HEK293T (cell line): ENCODE measurements at regions not wholly inside any gene's neighbourhood (a gene's known extent, or its start where the extent isn't known, plus 50 kb on each side); places are given as distances from the start of the nearest gene placed in this dataset.

Source experiments
- CTCF ChIA-PET: fragments of 350-600 bp; formaldehyde crosslinking; extraction: SDS; loops from one replicate; lab custom pipeline; 2021; ENCODE audit warnings: antibody characterized with exemption, inconsistent platforms; lab: Yijun Ruan, JAX
- POLR2A ChIA-PET: fragments of 350-600 bp; formaldehyde crosslinking; extraction: SDS; loops from one replicate; lab custom pipeline; 2020; ENCODE audit warnings: antibody characterized with exemption, inconsistent platforms; lab: Yijun Ruan, JAX
- DNase-seq: peaks from one replicate; pipeline ENCODE4 v3.0.0; 2012; ENCODE audit warnings: mixed read lengths; ENCODE audit errors: extremely low spot score
- ARNT ChIP-seq: fragments of 450-650 bp; IDR thresholded peaks from 2 replicates; pipeline ENCODE4 v1.6.1; 2017; ENCODE audit warnings: mild to moderate bottlenecking
- BHLHE40 ChIP-seq: fragments of 450-650 bp; IDR thresholded peaks from 2 replicates; pipeline ENCODE4 v1.6.1; 2016; ENCODE audit warnings: mild to moderate bottlenecking, moderate library complexity, borderline replicate concordance
- CTBP1 ChIP-seq: fragments of 450-650 bp; IDR thresholded peaks from 2 replicates; pipeline ENCODE4 v1.6.1; 2016; ENCODE audit warnings: borderline replicate concordance
- ELF4 ChIP-seq: fragments of 450-650 bp; IDR thresholded peaks from 2 replicates; pipeline ENCODE4 v1.6.1; 2017; ENCODE audit warnings: antibody characterized with exemption
- FOXA1 ChIP-seq: fragments of 450-650 bp; IDR thresholded peaks from 2 replicates; pipeline ENCODE4 v1.6.1; 2016; ENCODE audit warnings: mild to moderate bottlenecking
- FOXK2 ChIP-seq: fragments of 450-650 bp; IDR thresholded peaks from 2 replicates; pipeline ENCODE4 v1.6.1; 2016; ENCODE audit warnings: mild to moderate bottlenecking
- FOXM1 ChIP-seq: fragments of 450-650 bp; IDR thresholded peaks from 2 replicates; pipeline ENCODE4 v1.6.1; 2017; ENCODE audit warnings: mild to moderate bottlenecking, borderline replicate concordance
- HDGF ChIP-seq: fragments of 450-650 bp; IDR thresholded peaks from 2 replicates; pipeline ENCODE4 v1.6.1; 2017; ENCODE audit warnings: antibody characterized with exemption, borderline replicate concordance
- L3MBTL2 ChIP-seq: fragments of 450-650 bp; conservative IDR thresholded peaks from 2 replicates; pipeline ENCODE4 v1.6.1; 2016; ENCODE audit warnings: mild to moderate bottlenecking
- LEF1 ChIP-seq: fragments of 450-650 bp; IDR thresholded peaks from 2 replicates; pipeline ENCODE4 v1.6.1; 2017; ENCODE audit warnings: mild to moderate bottlenecking, borderline replicate concordance
- NFRKB ChIP-seq: fragments of 450-650 bp; IDR thresholded peaks from 2 replicates; pipeline ENCODE4 v1.6.1; 2016; ENCODE audit warnings: mild to moderate bottlenecking, moderate library complexity
- PKNOX1 ChIP-seq: fragments of 450-650 bp; IDR thresholded peaks from 2 replicates; pipeline ENCODE4 v1.6.1; 2016
- SP1 ChIP-seq: fragments of 450-650 bp; IDR thresholded peaks from 2 replicates; pipeline ENCODE4 v1.6.1; 2017
- SUZ12 ChIP-seq: fragments of 450-650 bp; IDR thresholded peaks from 2 replicates; pipeline ENCODE4 v1.6.1; 2016; ENCODE audit warnings: mild to moderate bottlenecking
- TARDBP ChIP-seq: fragments of 450-650 bp; IDR thresholded peaks from 2 replicates; pipeline ENCODE4 v1.6.1; 2016
- ZNF384 ChIP-seq: fragments of 450-650 bp; IDR thresholded peaks from 2 replicates; pipeline ENCODE4 v1.6.1; 2016

GRCh38 chr13:99075268-99076191 lies 97.7 kb upstream of the DOCK9 start:
- CTCF ChIA-PET, result no interaction called here
- TF ChIP-seq SP1 (no peak), SUZ12 (no peak), FOXA1 (no peak), ZNF384 (no peak), PKNOX1 (no peak), FOXK2 (no peak), TARDBP (no peak), HDGF (no peak), ELF4 (no peak), CTBP1 (no peak), BHLHE40 (no peak), FOXM1 (no peak), L3MBTL2 (no peak)
- POLR2A ChIA-PET, result no interaction called here
- DNase-seq, result no peak

GRCh38 chr13:99078017-99078771 lies 100.3 kb upstream of the DOCK9 start:
- POLR2A ChIA-PET, result interaction anchor here (0.6 kb wide), 1 partner anchor 10 kb away, joined by 3 read pairs; no protein-coding TSS in a partner anchor
- no peak for TF ChIP-seq TARDBP
- TF ChIP-seq LEF1, result no peak
- no peak for TF ChIP-seq L3MBTL2
- no peak for TF ChIP-seq SUZ12
- TF ChIP-seq HDGF, result no peak
- TF ChIP-seq ELF4, result no peak
- TF ChIP-seq BHLHE40, result no peak
- DNase-seq, result no peak
- CTCF ChIA-PET, result no interaction called here

- ChIA-PET POLR2A (no interaction called here), CTCF (interaction anchor here (0.8 kb wide), 1 partner anchor 534 kb away, joined by 3 read pairs; no protein-coding TSS in a partner anchor)
- TF ChIP-seq SUZ12, result no peak
- TF ChIP-seq FOXA1, result no peak
- no peak for DNase-seq
These were observed 102.3 kb upstream of the DOCK9 start for GRCh38 chr13:99080131-99080530.

- ChIA-PET CTCF (no interaction called here), POLR2A (no interaction called here)
- TF ChIP-seq PKNOX1, result no peak
- TF ChIP-seq FOXM1, result no peak
- no peak for TF ChIP-seq HDGF
- TF ChIP-seq SP1, result no peak
- no peak for TF ChIP-seq BHLHE40
- TF ChIP-seq LEF1, result no peak
- no peak for TF ChIP-seq ELF4
- TF ChIP-seq L3MBTL2, result no peak
- no peak for TF ChIP-seq ZNF384
- no peak for TF ChIP-seq FOXK2
- no peak for TF ChIP-seq NFRKB
- no peak for TF ChIP-seq SUZ12
- TF ChIP-seq CTBP1, result no peak
- TF ChIP-seq TARDBP, result no peak
- TF ChIP-seq ARNT, result no peak
- no peak for TF ChIP-seq FOXA1
- no peak for DNase-seq
These were observed 106.1 kb upstream of the DOCK9 start for GRCh38 chr13:99083981-99084380.

GRCh38 chr13:99085139-99085807 lies 107.4 kb upstream of the DOCK9 start:
- DNase-seq, result no peak
- TF ChIP-seq FOXK2 (no peak), FOXM1 (no peak), ZNF384 (no peak)
- CTCF ChIA-PET, result no interaction called here
- POLR2A ChIA-PET, result interaction anchor here (1.5 kb wide), 1 partner anchor 11 kb away, joined by 3 read pairs; no protein-coding TSS in a partner anchor

GRCh38 chr13:99085808-99086266 lies 108.0 kb upstream of the DOCK9 start:
- no peak for DNase-seq
- CTCF ChIA-PET, result no interaction called here
- TF ChIP-seq FOXA1, result no peak
- no peak for TF ChIP-seq ZNF384
- no peak for TF ChIP-seq TARDBP
- TF ChIP-seq FOXK2, result no peak
- no peak for TF ChIP-seq BHLHE40
- TF ChIP-seq SUZ12, result no peak
- no peak for TF ChIP-seq L3MBTL2
- no peak for TF ChIP-seq NFRKB
- TF ChIP-seq SP1, result no peak
- no peak for TF ChIP-seq HDGF
- no peak for TF ChIP-seq CTBP1
- TF ChIP-seq PKNOX1, result no peak
- TF ChIP-seq LEF1, result no peak
- no peak for TF ChIP-seq ARNT
- no peak for TF ChIP-seq ELF4
- no peak for TF ChIP-seq FOXM1
- POLR2A ChIA-PET, result interaction anchor here (1.5 kb wide), 1 partner anchor 12 kb away, joined by 3 read pairs; no protein-coding TSS in a partner anchor
